ENCODE measurements at regions not wholly inside any gene's neighbourhood (a gene's known extent, or its start where the extent isn't known, plus 50 kb on each side); places are given as distances from the start of the nearest gene placed in this dataset.

DNA sequence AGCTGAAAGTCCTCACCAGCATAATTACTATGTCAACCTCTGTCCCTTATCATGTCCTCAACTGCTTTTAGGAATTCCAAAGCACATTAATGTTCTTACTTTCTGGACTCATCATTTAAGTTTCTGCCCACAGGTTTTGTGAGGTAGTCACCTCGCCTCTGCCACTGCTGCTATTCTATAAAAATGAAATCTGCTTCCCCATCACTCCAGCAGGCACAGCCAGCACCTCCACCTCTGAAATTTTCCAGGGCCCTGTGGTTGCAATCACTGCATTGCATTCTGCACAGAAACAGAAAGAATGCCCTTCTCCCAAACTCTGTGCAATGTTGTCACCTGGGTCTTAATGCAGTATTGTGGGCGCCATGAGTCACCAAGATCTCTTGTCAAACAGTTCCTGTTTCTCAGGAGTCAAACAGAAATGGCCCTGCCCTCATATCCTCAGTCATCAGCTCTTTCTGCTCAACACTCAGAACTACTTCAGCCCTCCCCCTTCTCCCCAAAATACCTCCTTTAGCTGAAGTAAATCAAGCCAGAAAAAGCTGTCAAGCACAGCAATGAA lies 529.2 kb upstream of the NBEA start:
- DNase-seq (ENCODE audit: low read depth in 2 of 2): no peak

DNA sequence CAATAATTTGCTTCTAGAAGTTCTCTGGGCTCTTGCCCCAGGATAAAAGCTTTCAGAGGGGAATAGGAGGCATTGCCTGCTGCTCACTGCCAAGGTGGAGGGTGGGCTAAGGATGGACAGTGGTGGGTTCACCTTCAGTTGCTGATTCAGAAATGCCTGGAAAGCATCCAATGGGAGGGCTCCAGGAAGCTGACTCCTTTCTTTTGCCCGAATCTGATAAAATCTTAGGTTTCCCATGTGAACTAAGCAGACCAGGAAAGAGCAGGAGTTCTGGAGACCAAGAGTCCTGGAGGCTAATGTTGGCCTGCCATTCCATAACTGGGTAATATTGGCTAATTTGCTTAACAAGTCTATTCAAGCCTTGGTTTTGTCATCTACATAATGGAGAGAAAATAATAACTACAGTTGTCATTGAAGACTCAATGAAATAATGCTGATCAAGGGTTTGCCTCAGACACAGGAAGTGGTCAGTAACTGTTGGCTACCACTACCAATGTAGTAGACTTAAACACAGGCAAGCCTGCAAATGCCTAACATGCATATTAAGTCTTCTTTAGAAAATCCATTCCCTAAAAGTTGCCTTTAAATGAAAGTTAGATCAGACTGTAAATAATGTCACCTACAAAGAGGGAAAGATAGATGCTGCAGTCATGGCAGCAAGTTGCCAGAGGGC lies 528.4 kb upstream of the NBEA start:
- DNase-seq (ENCODE audit: low read depth in 2 of 2): no peak

DNA sequence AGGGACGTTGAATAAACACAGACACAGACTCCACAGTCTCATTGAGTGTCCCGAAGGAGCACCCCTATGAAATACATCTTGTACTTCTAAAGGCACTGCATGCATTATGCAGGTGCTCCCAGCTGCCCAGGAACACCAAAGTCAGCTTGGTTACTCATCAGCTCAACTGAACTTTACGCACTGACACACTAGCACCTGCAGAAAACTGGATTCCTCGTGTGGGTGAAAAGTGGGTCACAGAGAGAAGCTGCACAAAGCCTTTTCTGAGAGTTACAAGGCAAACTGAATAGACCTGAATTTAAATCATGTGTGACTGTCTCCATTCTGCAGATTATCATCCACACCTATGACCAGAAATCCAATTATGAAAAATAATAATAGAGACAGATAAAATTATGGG lies 527.5 kb upstream of the NBEA start:
- DNase-seq (ENCODE audit: low read depth in 2 of 2): no peak

DNA sequence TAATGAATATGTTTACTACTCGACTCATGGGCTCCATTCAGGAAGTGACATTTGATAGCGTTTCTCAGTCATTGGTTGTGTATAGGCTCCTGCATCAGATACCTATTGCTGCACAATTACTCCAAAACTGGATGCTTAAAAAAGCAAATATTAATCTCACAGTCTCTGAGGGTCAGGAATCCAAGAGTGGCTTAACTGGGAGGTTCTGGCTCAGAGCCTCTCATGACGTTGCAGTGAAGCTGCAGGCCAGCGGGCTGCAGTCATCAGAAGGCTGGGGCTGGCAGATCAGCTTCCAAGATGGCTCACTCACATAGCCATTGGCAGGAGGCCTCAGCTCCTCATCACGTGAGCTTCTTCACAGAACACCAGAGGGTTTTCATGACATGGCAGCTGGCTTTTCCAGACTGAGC lies 525.1 kb upstream of the NBEA start:
- DNase-seq (ENCODE audit: low read depth in 2 of 2): no peak

DNA sequence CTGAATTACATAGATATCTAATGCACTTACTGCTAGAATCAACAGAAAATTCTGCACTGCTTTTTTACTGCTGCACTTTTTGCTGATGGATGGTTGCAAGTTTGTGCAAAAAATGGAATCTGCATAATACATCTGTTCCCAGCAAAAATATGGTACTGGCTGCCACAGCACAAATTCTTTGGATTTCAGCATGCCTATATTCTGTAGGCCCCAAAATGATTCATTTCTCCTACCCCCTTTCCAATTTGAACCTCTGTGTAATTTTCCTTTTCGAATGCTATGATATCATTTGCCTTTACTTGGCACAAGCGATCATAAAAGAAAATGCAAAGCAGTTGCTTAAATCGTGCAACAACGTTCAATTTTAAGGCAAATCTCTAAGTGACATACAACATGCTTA lies 524.2 kb upstream of the NBEA start:
- no peak for DNase-seq (ENCODE audit: low read depth in 2 of 2)

DNA sequence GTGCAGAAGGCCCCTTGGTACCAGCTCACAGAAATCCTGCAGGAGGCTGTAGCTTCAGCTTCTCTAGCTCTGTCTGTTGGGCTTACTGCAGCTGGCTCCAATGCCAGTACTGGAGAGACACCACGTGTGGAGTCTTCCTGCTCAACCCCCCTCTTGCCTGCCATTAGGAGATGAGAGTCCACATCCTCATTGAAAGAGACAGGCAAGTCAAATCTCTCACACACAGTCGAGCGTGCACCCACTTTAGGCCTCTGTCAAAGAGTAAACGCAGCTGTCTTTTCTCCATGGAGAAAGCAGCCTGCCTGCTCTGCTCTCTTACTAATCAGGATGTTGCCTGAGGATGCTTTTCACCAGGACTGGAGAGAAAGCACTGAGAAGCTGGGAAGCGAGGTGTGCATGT lies 523.0 kb upstream of the NBEA start:
- no peak for DNase-seq (ENCODE audit: low read depth in 2 of 2)

DNA sequence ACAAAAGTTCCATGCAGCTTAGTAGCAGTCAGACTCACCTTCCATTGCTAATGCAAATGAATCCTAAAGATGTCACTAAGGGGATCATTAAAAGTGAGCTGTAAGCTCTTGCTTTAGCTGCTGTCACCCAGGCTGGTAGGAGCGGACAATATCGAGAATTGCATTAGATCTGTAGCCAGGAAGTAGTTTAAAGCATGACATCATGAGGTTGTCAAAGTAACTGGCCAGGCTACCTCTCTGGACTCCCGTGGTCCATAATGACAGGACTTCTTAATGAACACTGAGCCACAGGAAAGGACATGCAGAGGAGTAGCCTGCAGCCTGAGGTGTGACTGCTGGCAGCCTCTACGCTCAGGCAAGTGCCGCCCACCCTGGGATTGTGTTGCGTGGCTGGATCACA lies 522.3 kb upstream of the NBEA start:
- no peak for DNase-seq (ENCODE audit: low read depth in 2 of 2)

DNA sequence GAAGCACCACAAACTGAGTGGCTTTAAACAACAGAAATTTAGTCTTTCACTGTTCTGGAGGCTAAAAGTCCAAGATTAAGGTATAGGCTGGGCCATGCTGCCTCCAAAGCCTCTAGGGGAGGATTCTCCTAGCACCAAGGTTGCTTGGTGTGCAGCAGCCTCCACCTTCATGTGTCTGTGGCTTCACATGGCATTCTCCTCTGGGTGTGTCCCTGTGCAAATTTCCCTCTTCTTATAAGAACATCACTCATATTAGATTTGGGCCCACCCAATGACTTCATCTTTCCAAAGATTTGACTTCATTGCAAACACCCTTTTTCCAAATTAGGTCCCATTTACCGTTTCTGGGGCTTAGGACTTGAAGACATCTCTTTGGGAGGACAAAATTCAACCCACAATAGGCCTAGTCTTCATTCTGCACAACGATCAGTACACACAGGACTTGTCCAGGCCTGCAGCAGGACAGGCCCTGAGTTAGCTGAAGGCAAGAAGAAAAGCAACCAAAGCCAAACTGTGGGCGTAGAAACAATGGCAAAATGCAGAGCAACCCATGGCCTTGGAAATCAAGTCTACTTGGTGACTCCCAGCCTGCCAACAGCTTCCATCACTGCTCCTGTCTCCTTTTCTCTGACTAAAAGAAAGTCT lies 521.2 kb upstream of the NBEA start:
- no peak for DNase-seq (ENCODE audit: low read depth in 2 of 2)

DNA sequence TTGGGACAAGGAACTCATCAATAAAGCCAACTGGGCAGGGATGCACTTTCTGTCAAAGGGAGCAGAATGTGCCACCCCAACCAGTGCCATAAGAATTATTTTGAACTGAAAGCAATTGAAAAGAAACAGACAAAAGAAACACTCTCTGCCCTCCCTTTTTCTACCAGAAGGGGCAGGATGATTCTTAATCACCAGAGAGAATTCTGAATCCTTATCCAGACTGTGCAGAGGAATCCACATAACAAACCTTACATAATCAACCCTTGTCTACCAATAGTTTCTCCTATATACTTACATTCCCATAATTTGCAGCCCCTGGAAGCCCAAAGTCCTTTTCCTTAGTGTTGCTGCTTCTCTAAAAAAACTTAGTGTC lies 520.7 kb upstream of the NBEA start:
- DNase-seq (ENCODE audit: low read depth in 2 of 2): no peak

DNA sequence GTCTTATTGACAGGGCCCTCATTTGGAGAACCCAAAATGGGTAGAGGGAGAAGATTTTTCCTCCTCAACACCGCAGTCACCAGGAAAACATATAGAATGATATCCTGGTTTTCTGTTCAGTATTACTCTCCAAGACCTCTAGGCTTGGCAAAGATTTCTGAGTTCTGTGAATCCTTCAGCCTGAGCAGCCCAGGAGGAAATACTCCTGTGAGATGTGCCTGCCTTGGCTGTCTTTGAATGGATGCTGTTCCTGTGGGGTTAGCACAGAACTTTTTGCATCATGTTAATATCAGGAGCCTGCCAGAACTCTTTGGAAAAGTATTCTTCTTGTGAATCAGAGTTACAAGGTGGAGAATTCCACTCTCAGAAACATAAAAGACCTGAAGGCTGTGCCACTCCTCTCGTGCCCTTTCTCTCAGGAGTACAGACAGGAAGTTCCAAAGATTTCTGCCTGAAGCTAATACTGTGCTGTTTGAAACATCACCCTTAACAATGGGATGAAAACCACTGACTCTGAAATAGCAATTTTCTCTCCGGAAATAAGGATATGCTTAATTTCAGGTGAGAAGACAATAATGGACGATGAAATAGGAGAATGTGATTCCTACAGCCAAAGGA lies 520.1 kb upstream of the NBEA start:
- no peak for DNase-seq (ENCODE audit: low read depth in 2 of 2)

DNA sequence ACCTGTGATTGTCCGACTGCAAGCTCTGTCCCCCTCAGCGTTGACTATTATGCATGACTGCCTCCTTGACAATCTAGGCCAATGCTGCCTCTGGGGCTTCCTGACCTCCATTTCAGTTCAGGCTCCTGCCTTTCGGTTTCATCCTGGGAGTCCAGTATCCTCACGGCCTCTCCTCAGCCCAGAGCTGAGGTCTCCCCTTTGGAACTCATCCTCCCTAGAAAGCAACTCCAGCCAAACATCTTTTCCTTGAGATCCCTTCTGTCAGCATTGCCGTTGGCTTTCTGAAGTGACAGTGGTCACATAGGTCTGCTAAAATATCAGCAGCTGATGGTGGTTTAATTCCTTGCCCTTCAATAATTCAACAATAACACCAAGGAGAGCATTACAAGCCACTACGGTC lies 519.1 kb upstream of the NBEA start:
- DNase-seq (ENCODE audit: low read depth in 2 of 2): no peak

DNA sequence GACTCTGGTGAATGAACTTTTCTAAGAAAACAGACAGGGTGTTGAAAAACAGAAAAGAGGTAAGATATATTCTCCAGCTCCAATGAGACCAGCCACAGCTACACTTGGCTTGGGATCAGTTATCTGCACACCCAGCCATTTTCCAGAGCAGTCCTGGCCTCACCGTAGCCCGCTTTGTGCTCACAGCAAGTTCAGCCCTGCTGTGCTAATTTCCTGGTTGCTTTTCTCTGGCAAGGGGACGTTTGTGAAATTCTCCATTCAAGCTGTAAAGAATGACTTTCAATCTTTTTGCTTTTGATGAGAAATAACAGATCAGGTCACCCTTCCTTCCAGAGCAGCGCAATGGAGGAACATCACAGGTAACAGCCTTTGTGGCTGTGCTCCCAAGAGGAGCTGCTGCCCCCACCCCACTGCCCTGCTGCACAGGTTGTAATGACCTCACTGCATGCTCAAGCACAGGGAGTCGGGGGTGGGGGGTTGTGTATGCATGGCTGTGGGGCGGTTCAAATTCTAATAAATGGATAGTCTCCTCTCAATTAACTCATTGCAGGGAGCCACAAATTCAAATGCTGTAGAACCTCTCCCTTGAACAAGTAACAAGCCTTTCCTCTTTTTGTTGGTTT lies 516.6 kb upstream of the NBEA start:
- DNase-seq (ENCODE audit: low read depth in 2 of 2): no peak

DNA sequence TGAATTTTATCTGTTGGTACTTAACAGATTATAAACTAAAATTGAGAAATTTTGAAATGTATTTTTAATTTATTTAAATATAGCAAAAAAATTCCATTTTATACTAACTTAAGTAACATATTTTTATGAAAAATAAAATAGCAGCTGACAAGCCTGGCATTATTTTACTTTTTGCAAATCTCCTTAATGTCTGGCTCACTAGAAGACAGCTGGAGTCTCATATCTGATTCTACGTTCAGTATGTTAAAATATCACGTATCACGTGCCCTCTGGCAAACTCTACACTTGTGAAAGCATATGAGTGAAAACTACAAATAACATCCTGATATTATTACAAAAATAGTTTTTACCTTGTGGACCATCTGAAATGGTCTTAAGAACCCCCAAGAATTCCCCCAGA lies 513.2 kb upstream of the NBEA start:
- no peak for DNase-seq (ENCODE audit: low read depth in 2 of 2)

DNA sequence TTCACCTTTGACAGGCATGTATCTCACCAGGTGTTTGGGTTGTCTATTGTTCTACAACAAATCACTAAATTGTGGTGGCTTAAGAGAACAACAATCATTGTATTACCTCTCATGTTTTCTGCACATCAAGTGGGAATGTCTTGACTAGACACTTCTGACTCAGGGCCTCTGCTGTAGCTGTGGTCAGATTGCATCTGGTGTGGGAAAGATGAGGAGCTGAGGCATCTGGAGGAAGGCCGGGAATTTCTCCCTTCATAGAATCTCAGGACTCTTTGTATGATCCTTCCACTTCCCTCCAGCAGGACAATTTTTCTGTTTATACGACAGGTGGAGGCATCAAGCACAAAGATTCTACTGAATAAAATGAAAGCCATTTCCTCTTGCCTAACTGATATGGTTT lies 511.8 kb upstream of the NBEA start:
- no peak for DNase-seq (ENCODE audit: low read depth in 2 of 2)

DNA sequence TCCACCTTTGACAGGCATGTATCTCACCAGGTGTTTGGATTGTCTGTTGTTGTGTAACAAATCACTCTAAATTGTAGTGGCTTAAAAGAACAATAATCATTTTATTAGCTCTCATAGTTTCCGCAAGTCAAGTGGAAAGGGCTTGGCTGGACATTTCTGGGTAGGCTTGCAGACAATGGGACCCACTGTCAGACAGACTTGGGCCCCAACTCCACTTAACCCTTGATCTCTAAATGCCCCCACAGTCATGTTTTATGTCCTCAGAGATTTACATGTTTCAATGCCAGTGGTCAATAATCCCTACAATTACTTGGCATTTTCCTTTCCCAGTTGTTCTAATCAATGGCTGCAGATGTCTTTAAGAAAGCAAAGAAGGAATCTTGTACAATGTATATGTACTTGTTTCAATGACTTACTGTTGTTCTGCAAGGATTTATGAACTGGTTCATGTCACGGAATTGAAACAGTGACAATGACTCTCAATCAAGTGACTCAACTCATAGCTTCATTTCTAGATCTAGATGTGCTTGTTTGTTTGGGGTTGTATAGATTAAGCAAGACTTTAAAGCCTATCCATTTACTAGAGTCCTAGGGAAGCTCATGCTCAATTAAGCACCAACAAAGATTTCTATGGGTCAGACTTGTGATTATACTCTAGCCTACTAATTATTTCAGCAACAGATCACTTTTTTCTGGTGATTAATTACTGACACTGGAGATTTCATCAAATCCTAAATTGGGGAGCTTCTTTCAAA lies 510.1 kb upstream of the NBEA start:
- no peak for DNase-seq (ENCODE audit: low read depth in 2 of 2)

DNA sequence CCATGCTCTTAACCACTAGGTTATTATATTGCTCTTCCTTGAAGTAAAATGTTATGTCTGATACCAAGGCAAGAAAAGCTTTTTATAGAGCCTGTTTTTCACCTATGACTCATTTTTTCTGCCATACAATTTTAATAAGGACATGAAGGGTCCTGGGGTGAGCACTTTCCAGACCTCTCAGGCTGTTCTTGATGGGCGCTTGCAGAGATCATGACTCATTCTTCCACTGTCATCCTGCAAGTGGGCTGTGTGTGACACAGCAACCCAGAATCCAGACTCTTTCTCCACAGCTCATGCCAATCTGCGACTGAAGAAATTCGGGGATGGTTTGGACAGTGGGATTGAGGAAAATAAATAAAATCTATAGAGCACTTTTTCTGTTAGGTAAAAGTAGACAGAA lies 506.7 kb upstream of the NBEA start:
- DNase-seq (ENCODE audit: low read depth in 2 of 2): no peak

DNA sequence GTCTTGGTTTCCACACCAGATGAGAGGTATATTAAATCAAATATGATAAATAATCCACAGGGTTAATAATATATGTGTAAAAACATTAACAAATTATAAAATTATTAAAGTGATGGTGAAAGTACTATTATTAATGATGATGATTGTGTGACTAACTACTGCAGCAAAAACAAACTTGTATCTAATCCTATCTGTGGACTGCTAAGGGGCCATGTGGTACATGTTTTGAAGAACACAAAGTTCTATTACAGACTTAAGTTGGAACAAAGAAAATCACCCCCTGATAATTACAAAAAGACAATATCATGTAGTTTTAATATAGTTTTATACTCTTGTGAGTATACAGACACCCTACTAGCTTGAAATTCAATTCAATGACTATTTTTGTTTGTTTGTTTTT lies 504.2 kb upstream of the NBEA start:
- no peak for DNase-seq (ENCODE audit: low read depth in 2 of 2)

DNA sequence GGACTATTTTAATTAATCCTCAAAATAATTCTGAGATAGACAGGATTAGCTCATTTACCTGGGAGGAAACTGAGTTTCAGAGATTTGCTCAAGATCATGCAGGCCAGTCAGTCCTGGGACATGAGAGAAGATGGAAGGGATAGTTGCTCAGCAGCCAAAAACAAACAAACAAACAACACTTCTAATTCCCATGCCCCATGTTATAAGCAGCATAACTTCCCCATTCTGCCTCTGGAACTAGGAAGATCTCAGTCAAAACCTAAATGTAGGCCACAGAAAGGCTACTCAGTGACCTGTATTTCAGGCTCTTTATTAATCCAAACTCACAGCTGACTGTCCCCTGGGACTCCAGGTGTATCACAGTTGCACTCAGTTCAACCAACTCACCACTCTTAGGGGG lies 489.2 kb upstream of the NBEA start:
- DNase-seq (ENCODE audit: low read depth in 2 of 2): no peak

DNA sequence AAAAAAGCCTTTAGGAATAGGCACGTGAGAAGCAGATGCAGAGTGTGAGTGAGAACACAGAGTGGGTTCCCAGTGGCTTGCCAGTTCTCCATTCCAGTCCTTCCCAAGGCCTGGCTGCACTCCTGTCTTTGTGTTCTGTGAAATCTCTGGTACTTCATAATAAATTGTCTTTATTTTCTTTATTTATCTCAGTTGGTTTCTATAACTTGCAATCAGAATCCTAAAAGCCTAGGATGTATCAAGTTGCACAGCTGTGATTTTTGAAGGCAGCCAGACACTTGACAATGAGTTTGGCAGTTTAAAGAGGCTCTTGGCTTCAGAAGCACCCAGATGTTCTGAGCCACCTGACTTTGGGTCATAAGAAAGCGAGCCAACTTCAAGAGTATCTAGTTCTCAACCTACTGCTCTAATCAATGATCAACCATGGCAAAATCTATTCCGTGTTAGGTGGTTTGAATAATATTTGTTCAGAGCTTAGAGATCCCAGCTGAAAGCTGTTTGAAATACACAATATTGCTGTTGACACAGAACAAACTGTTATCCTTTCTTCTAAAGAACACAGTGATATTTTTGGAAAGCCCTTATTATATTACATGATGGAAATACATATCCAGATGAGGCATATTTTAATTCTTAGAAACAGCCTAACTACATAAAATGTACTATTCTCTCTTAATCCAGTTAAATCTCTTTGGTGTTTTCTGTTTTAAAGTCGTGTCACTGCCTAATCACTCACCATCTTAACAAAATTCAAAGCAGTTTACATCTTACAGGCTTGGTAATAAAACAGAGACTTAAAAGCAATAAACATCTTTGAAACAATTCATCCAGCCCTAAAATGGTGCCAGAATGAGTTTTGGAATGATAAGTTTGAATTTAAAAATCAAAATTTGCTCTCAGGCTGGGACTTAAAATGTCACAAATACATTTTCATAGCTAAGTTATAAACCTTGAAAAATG lies 483.0 kb upstream of the NBEA start:
- no peak for DNase-seq (ENCODE audit: low read depth in 2 of 2)

DNA sequence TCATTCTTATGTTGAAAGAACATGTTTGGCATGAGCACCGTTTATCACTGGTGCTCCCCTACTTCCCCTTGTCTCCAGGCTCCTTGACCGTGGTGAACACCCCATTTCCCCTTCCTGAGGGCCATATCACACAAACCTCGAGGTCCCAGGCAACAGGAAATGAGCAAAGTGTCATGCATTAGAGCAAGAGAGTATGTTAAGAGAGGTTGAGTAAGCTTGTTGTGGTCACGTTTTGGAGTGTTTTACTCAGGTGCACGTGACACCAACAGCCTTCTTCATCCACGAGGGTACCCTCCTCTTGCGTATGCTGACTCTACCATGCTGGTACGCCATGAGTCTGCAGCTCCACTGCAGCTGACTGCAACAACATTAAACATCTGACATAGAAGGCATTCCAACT lies 482.2 kb upstream of the NBEA start:
- DNase-seq (ENCODE audit: low read depth in 2 of 2): no peak

DNA sequence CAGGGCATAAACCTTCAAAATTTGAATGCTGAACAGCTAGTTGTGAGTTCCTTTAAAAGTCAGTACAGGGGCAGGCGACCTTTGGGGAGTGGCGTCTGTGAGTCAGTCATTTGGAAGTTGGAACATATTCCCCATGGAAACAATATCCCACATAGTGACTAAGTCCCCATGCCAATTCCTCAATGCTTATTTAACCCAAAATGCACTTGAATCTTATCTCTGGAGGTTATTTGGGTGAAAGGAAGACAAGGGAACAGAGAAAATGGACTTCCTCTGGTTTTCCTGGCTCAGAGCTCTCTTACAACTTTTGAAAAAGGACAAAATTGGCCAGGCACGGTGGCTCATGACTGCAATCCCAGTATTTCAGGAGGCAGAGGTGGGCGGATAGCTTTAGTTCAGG lies 479.2 kb upstream of the NBEA start:
- DNase-seq (ENCODE audit: low read depth in 2 of 2): no peak

Data from stimulated activated CD4-positive, alpha-beta T cell treated with anti-CD3 and anti-CD28 coated beads, Interleukin-1b, Interleukin-23, amount 100 ng/mL, for 1 hour (primary cell).